ENCODE measurements at regions not wholly inside any gene's neighbourhood (a gene's known extent, or its start where the extent isn't known, plus 50 kb on each side); places are given as distances from the start of the nearest gene placed in this dataset.

GRCh38 chr10:4331150-4331549 lies 494.9 kb upstream of the AKR1E2 start:
- no peak for DNase-seq

GRCh38 chr10:4330636-4331035 lies 495.4 kb upstream of the AKR1E2 start:
- DNase-seq = no peak

GRCh38 chr10:4329225-4329624 lies 496.8 kb upstream of the AKR1E2 start:
- no peak for DNase-seq

- no peak for DNase-seq
Observed at GRCh38 chr10:4326647-4327046, 499.4 kb upstream of the AKR1E2 start.

GRCh38 chr10:4319870-4320367 lies 506.1 kb upstream of the AKR1E2 start:
- DNase-seq = no peak

- DNase-seq = no peak
Observed at GRCh38 chr10:4316161-4316810, 509.7 kb upstream of the AKR1E2 start.

GRCh38 chr10:4315551-4315950 lies 510.5 kb upstream of the AKR1E2 start:
- no peak for DNase-seq

GRCh38 chr10:4313051-4313450 lies 513.0 kb upstream of the AKR1E2 start:
- DNase-seq = no peak

GRCh38 chr10:4312051-4312835 lies 513.8 kb upstream of the AKR1E2 start:
- no peak for DNase-seq

GRCh38 chr10:4310172-4310571 lies 515.8 kb upstream of the AKR1E2 start:
- DNase-seq = no peak

GRCh38 chr10:4307910-4308309 lies 518.1 kb upstream of the AKR1E2 start:
- no peak for DNase-seq

- DNase-seq = no peak
Observed at GRCh38 chr10:4306871-4307270, 519.1 kb upstream of the AKR1E2 start.

GRCh38 chr10:4303045-4303444 lies 518.0 kb upstream of the KLF6 start:
- DNase-seq = no peak

- no peak for DNase-seq
Observed at GRCh38 chr10:4301291-4302045, 516.5 kb upstream of the KLF6 start.

GRCh38 chr10:4296161-4296560 lies 511.2 kb upstream of the KLF6 start:
- DNase-seq = no peak

- DNase-seq = no peak
Observed at GRCh38 chr10:4294996-4295792, 510.2 kb upstream of the KLF6 start.

GRCh38 chr10:4294271-4294670 lies 509.3 kb upstream of the KLF6 start:
- no peak for DNase-seq

GRCh38 chr10:4291990-4292389 lies 507.0 kb upstream of the KLF6 start:
- no peak for DNase-seq

- peak in 1 of 2 experiments; percentile 9 for DNase-seq
Observed at GRCh38 chr10:4285121-4285520, 500.1 kb upstream of the KLF6 start.

GRCh38 chr10:4283846-4284610 lies 499.0 kb upstream of the KLF6 start:
- no peak for DNase-seq

GRCh38 chr10:4282496-4282895 lies 497.5 kb upstream of the KLF6 start:
- no peak for DNase-seq

All from activated CD4-positive, alpha-beta T cell treated with anti-CD3 and anti-CD28 coated beads, Interleukin-2, amount 50 U/mL, for 48 hours (primary cell).